OCI-LY7 (cell line): ENCODE measurements at regions not wholly inside any gene's neighbourhood (a gene's known extent, or its start where the extent isn't known, plus 50 kb on each side); places are given as distances from the start of the nearest gene placed in this dataset.
A peak's percentile ranks its signal among the peaks of the same experiment; 100 is the strongest.

Experiments used
- BruUV-seq: library from RNA; stranded (reverse); fragments of 400-500 nt; replicated peaks from 2 replicates; lab custom pipeline; 2021; lab: Mats Ljungman, UMichigan
- CTCF ChIA-PET: fragments of 300-600 bp; sonication (Branson Sonifier 250); formaldehyde crosslinking; loops from one replicate; lab custom pipeline; 2022; ENCODE audit warnings: antibody characterized with exemption; ENCODE audit not compliant: unreplicated experiment; lab: Charles Lee
- POLR2A ChIA-PET: fragments of 300-600 bp; sonication (Branson Sonifier 250); formaldehyde crosslinking; loops from one replicate; lab custom pipeline; 2022; ENCODE audit warnings: antibody characterized with exemption; lab: Charles Lee
- DNase-seq: peaks from one replicate; pipeline ENCODE4 v3.0.0-alpha.2; 2015; ENCODE audit warnings: low spot score
- H2AFZ ChIP-seq: fragments of 200-600 bp; sonication (generic), shearing (Covaris generic); 2 replicates; pipeline ENCODE4 v1.6.1; 2014; ENCODE audit warnings: mild to moderate bottlenecking, antibody characterized with exemption, low read length, moderate library complexity
- H3K27ac ChIP-seq: fragments of 200-600 bp; sonication (generic); 2 replicates; pipeline ENCODE4 v1.5.1; 2014; ENCODE audit warnings: mixed run types, low read depth, mild to moderate bottlenecking, moderate library complexity, low read length, inconsistent platforms; ENCODE audit not compliant: poor library complexity, severe bottlenecking
- H3K36me3 ChIP-seq: fragments of 200-600 bp; sonication (generic); 2 replicates; pipeline ENCODE4 v1.6.1; 2014; ENCODE audit warnings: mild to moderate bottlenecking, antibody characterized with exemption, low read length, moderate library complexity, mixed read lengths; ENCODE audit not compliant: insufficient read depth
- H3K4me1 ChIP-seq: fragments of 200-600 bp; sonication (generic); 2 replicates; pipeline ENCODE4 v1.5.1; 2014; ENCODE audit warnings: mild to moderate bottlenecking, low read length; ENCODE audit not compliant: insufficient read depth, poor library complexity, severe bottlenecking
- H3K4me2 ChIP-seq: fragments of 200-600 bp; sonication (generic); 2 replicates; pipeline ENCODE4 v1.6.1; 2014; ENCODE audit warnings: mild to moderate bottlenecking, low read length
- H3K4me3 ChIP-seq: fragments of 200-600 bp; sonication (generic); 2 replicates; pipeline ENCODE4 v1.5.1; 2014; ENCODE audit warnings: mild to moderate bottlenecking, low read depth, low read length; ENCODE audit not compliant: poor library complexity, severe bottlenecking
- H3K79me2 ChIP-seq: fragments of 200-600 bp; sonication (generic); 2 replicates; pipeline ENCODE4 v1.6.1; 2016; ENCODE audit warnings: low read depth, mild to moderate bottlenecking, low read length, moderate library complexity, mixed read lengths; ENCODE audit not compliant: insufficient read depth
- H3K9me2 ChIP-seq: fragments of 200-600 bp; sonication (generic); 2 replicates; pipeline ENCODE4 v1.6.1; 2016; ENCODE audit warnings: mild to moderate bottlenecking, low read length, mixed read lengths; ENCODE audit not compliant: insufficient read depth
- H3K9me3 ChIP-seq: fragments of 200-600 bp; sonication (generic); 2 replicates; pipeline ENCODE4 v1.6.1; 2014; ENCODE audit warnings: mild to moderate bottlenecking, mixed run types, low read length, mixed read lengths
- H4K20me1 ChIP-seq: fragments of 200-600 bp; sonication (generic); 2 replicates; pipeline ENCODE4 v1.6.1; 2014; ENCODE audit warnings: mild to moderate bottlenecking, antibody characterized with exemption, low read length, moderate library complexity, mixed read lengths; ENCODE audit not compliant: insufficient read depth
- EZH2phosphoT487 ChIP-seq: fragments of 200-600 bp; sonication (generic); IDR thresholded peaks from 2 replicates; pipeline ENCODE4 v1.6.1; 2018; ENCODE audit warnings: low read depth, borderline replicate concordance, mild to moderate bottlenecking, mixed run types, antibody characterized with exemption, low read length, moderate library complexity, mixed read lengths
- intact Hi-C: fragments of 100-400 bp; cut with micrococcal nuclease; formaldehyde crosslinking; loops from one replicate; pipeline ENCODE4 v1.10.0; 2022; ENCODE audit not compliant: unreplicated experiment
- TF ChIP-seq, protein P1 (sequence below): fragments of 200-600 bp; sonication (generic); conservative IDR thresholded peaks from 2 replicates; pipeline ENCODE4 v1.5.1; 2014; ENCODE audit warnings: mild to moderate bottlenecking, antibody characterized with exemption, low read length, moderate library complexity, mixed read lengths

DNA sequence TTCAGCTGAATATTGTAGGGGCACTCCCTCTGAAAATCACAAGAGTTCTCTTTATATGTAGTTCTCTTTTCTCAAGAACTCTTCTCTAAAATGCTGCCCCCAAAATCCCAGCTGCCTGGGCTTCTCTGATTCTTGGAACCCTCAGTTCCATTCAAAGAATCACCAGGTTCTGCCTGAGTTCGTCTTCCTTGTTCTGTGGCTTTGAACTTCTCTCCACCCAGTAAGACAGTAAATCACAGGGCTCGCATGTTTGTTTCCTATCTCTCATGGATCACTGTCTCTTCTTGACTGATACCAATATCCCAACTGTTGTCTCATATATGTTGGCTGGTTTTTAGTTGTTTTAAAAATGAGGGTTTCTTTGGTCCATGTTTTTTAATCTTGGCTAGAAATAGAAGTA is 359.5 kb upstream of the CBLB start:
- H3K9me2 ChIP-seq: no peaks in the 10 kb centered on the region
- H3K4me1 ChIP-seq: peaks cover 16% of the 10 kb centered on the region
- H4K20me1 ChIP-seq: no peaks in the 10 kb centered on the region
- no peak for DNase-seq
- H3K79me2 ChIP-seq: no peaks in the 10 kb centered on the region
- no peak overlapping the region for H3K4me3 ChIP-seq
- no peak overlapping the region for H2AFZ ChIP-seq
- POLR2A ChIA-PET: interaction anchor here (0.6 to 1.2 kb wide), 9 partner anchors 30 to 581 kb away, joined by 3 to 8 read pairs (median 4); no protein-coding TSS in a partner anchor
- no peaks in the 10 kb centered on the region for H3K36me3 ChIP-seq
- no peaks in the 10 kb centered on the region for H3K9me3 ChIP-seq
- no TSS peak for BruUV-seq
- H3K27ac ChIP-seq: no peak overlapping the region
- CTCF ChIA-PET: no interaction called here
- intact Hi-C loops: no loop called here
- TF ChIP-seq, protein P1, sequence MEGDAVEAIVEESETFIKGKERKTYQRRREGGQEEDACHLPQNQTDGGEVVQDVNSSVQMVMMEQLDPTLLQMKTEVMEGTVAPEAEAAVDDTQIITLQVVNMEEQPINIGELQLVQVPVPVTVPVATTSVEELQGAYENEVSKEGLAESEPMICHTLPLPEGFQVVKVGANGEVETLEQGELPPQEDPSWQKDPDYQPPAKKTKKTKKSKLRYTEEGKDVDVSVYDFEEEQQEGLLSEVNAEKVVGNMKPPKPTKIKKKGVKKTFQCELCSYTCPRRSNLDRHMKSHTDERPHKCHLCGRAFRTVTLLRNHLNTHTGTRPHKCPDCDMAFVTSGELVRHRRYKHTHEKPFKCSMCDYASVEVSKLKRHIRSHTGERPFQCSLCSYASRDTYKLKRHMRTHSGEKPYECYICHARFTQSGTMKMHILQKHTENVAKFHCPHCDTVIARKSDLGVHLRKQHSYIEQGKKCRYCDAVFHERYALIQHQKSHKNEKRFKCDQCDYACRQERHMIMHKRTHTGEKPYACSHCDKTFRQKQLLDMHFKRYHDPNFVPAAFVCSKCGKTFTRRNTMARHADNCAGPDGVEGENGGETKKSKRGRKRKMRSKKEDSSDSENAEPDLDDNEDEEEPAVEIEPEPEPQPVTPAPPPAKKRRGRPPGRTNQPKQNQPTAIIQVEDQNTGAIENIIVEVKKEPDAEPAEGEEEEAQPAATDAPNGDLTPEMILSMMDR: no peak
- TF ChIP-seq EZH2phosphoT487: no peak
- no peak overlapping the region for H3K4me2 ChIP-seq

DNA sequence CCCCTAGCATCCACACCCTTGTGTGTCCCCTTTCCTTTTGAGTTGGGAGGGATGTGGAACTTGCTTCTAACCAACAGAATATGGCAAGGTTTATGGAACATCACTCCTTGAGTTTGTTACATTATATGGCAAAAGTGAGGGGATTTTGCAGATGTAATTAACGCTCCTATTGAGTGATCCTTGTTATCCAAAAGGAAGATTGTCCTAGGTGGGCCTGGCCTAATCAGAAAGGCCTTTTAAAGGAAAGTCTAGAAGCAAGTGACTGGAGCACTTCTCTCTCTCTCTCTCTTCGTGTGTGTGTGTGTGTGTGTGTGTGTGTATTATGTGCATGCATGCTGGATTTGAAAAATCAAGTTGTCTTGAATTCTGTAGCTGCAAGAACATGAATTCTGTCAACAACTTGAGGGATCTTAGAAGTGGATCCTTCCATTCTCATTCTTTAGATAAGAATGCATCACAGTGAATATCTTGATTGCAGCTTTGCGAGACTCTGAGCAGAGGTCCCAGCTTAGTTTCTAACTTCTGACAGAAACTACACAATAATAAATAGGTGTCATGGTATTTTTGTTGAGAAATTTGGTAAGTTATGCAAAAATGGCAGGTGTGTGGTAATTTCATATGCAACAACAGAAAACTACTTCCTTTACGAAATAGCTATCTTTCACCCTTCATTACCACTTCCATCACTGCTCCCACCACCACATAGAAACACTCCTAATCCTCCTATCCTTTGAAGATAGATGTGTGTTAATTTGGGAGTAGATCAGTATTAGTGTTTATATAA is 360.9 kb upstream of the CBLB start:
- Histone ChIP-seq H3K9me3 (no peaks in the 10 kb centered on the region), H3K27ac (no peak overlapping the region), H3K9me2 (no peaks in the 10 kb centered on the region), H3K36me3 (no peaks in the 10 kb centered on the region), H4K20me1 (no peaks in the 10 kb centered on the region), H3K4me3 (no peak overlapping the region), H3K4me1 (peaks cover 16% of the 10 kb centered on the region), H3K79me2 (no peaks in the 10 kb centered on the region), H2AFZ (peak overlapping the region; percentile 48; the same call in 1 of the 2 replicates), H3K4me2 (peak overlapping the region; percentile 52)
- CTCF ChIA-PET: no interaction called here
- no peak for DNase-seq
- intact Hi-C loops: no loop called here
- TF ChIP-seq EZH2phosphoT487: no peak
- TF ChIP-seq, protein P1: no peak
- POLR2A ChIA-PET: interaction anchor here (0.9 to 2.1 kb wide), 3 partner anchors 14 to 72 kb away, joined by 3 to 8 read pairs (median 5); no protein-coding TSS in a partner anchor
- BruUV-seq: no TSS peak

- H3K4me1 ChIP-seq: peaks cover 16% of the 10 kb centered on the region
- no peaks in the 10 kb centered on the region for H4K20me1 ChIP-seq
- no peaks in the 10 kb centered on the region for H3K9me3 ChIP-seq
- H3K36me3 ChIP-seq: no peaks in the 10 kb centered on the region
- no TSS peak for BruUV-seq
- CTCF ChIA-PET: no interaction called here
- H3K9me2 ChIP-seq: no peaks in the 10 kb centered on the region
- POLR2A ChIA-PET: interaction anchor here (0.6 to 2.1 kb wide), 6 partner anchors 9 to 394 kb away, joined by 3 to 8 read pairs (median 3); no protein-coding TSS in a partner anchor
- H2AFZ ChIP-seq: 0 out of 2 replicates have a peak overlapping the region, but pooled peaks have one; percentile 48
- H3K27ac ChIP-seq: no peak overlapping the region
- H3K4me3 ChIP-seq: no peak overlapping the region
- no peaks in the 10 kb centered on the region for H3K79me2 ChIP-seq
- no peak for DNase-seq
- TF ChIP-seq, protein P1: no peak
- TF ChIP-seq EZH2phosphoT487: no peak
- intact Hi-C loops: no loop called here
- no peak overlapping the region for H3K4me2 ChIP-seq
Observed at GRCh38 chr3:106231086-106231485, 362.3 kb upstream of the CBLB start.
